ENCODE measurements at regions not wholly inside any gene's neighbourhood (a gene's known extent, or its start where the extent isn't known, plus 50 kb on each side); places are given as distances from the start of the nearest gene placed in this dataset.

GRCh38 chr2:6665093-6666045 is 200.3 kb downstream of the CMPK2 start (continued):
- TF ChIP-seq, protein P1, sequence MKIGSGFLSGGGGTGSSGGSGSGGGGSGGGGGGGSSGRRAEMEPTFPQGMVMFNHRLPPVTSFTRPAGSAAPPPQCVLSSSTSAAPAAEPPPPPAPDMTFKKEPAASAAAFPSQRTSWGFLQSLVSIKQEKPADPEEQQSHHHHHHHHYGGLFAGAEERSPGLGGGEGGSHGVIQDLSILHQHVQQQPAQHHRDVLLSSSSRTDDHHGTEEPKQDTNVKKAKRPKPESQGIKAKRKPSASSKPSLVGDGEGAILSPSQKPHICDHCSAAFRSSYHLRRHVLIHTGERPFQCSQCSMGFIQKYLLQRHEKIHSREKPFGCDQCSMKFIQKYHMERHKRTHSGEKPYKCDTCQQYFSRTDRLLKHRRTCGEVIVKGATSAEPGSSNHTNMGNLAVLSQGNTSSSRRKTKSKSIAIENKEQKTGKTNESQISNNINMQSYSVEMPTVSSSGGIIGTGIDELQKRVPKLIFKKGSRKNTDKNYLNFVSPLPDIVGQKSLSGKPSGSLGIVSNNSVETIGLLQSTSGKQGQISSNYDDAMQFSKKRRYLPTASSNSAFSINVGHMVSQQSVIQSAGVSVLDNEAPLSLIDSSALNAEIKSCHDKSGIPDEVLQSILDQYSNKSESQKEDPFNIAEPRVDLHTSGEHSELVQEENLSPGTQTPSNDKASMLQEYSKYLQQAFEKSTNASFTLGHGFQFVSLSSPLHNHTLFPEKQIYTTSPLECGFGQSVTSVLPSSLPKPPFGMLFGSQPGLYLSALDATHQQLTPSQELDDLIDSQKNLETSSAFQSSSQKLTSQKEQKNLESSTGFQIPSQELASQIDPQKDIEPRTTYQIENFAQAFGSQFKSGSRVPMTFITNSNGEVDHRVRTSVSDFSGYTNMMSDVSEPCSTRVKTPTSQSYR (CRISPR knock-in tag; IDR thresholded peaks at IDR 0.05), result no peak
- no peak for TF ChIP-seq EMX1 (CRISPR knock-in tag; IDR thresholded peaks at IDR 0.05)
- TF ChIP-seq JUN (CRISPR knock-in tag; IDR thresholded peaks at IDR 0.05), result no peak
- no peak for TF ChIP-seq MLX (CRISPR knock-in tag; IDR thresholded peaks at IDR 0.05)
- no peak for TF ChIP-seq ZNF219 (CRISPR knock-in tag; IDR thresholded peaks at IDR 0.05; ENCODE audit: borderline replicate concordance)
- TF ChIP-seq, protein P2, sequence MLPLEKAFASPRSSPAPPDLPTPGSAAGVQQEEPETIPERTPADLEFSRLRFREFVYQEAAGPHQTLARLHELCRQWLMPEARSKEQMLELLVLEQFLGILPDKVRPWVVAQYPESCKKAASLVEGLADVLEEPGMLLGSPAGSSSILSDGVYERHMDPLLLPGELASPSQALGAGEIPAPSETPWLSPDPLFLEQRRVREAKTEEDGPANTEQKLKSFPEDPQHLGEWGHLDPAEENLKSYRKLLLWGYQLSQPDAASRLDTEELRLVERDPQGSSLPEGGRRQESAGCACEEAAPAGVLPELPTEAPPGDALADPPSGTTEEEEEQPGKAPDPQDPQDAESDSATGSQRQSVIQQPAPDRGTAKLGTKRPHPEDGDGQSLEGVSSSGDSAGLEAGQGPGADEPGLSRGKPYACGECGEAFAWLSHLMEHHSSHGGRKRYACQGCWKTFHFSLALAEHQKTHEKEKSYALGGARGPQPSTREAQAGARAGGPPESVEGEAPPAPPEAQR (CRISPR knock-in tag; IDR thresholded peaks at IDR 0.05), result no peak
- TF ChIP-seq TEAD1 (CRISPR knock-in tag; IDR thresholded peaks at IDR 0.05), result no peak
- TF ChIP-seq, protein P3, sequence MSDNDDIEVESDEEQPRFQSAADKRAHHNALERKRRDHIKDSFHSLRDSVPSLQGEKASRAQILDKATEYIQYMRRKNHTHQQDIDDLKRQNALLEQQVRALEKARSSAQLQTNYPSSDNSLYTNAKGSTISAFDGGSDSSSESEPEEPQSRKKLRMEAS (CRISPR knock-in tag; IDR thresholded peaks at IDR 0.05), result no peak
- TF ChIP-seq, protein P4, sequence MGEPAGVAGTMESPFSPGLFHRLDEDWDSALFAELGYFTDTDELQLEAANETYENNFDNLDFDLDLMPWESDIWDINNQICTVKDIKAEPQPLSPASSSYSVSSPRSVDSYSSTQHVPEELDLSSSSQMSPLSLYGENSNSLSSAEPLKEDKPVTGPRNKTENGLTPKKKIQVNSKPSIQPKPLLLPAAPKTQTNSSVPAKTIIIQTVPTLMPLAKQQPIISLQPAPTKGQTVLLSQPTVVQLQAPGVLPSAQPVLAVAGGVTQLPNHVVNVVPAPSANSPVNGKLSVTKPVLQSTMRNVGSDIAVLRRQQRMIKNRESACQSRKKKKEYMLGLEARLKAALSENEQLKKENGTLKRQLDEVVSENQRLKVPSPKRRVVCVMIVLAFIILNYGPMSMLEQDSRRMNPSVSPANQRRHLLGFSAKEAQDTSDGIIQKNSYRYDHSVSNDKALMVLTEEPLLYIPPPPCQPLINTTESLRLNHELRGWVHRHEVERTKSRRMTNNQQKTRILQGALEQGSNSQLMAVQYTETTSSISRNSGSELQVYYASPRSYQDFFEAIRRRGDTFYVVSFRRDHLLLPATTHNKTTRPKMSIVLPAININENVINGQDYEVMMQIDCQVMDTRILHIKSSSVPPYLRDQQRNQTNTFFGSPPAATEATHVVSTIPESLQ (CRISPR knock-in tag; IDR thresholded peaks at IDR 0.05), result no peak
- no peak for TF ChIP-seq RORB (CRISPR knock-in tag; IDR thresholded peaks at IDR 0.05)
- no peak for TF ChIP-seq ATF3 (CRISPR knock-in tag; conservative IDR thresholded peaks at IDR 0.05)
- TF ChIP-seq NFYB (CRISPR knock-in tag; conservative IDR thresholded peaks at IDR 0.05; ENCODE audit: low read depth), result no peak

GRCh38 chr2:6667326-6667725 is 198.4 kb downstream of the CMPK2 start:
- H3K27ac Mint-ChIP-seq, result no peak overlapping the region
- CTCF ChIA-PET, result no interaction called here
- peaks cover 87% of the 10 kb centered on the region for H3K9me3 Mint-ChIP-seq
- no peaks in the 10 kb centered on the region for H3K4me1 Mint-ChIP-seq
- H3K4me3 Mint-ChIP-seq, result no peak overlapping the region
- peaks cover 17% of the 10 kb centered on the region for H3K27me3 Mint-ChIP-seq (ENCODE audit: low read depth)
- no peak for DNase-seq (ENCODE audit: low spot score)
- ATAC-seq, result no peak
- POLR2A ChIA-PET, result no interaction called here
- H3K36me3 Mint-ChIP-seq, result peaks cover 80% of the 10 kb centered on the region
- TF ChIP-seq ATF3 (CRISPR knock-in tag; conservative IDR thresholded peaks at IDR 0.05) (no peak), ATF1 (CRISPR knock-in tag; IDR thresholded peaks at IDR 0.05) (no peak), NFYB (CRISPR knock-in tag; conservative IDR thresholded peaks at IDR 0.05; ENCODE audit: low read depth) (no peak), ZNF317 (CRISPR knock-in tag; IDR thresholded peaks at IDR 0.05; ENCODE audit: borderline replicate concordance, low read depth) (no peak), HMGXB4 (CRISPR knock-in tag; IDR thresholded peaks at IDR 0.05) (no peak), ZNF219 (CRISPR knock-in tag; IDR thresholded peaks at IDR 0.05; ENCODE audit: borderline replicate concordance) (no peak)
- TF ChIP-seq, protein P4 (CRISPR knock-in tag; IDR thresholded peaks at IDR 0.05), result no peak
- TF ChIP-seq, protein P5, sequence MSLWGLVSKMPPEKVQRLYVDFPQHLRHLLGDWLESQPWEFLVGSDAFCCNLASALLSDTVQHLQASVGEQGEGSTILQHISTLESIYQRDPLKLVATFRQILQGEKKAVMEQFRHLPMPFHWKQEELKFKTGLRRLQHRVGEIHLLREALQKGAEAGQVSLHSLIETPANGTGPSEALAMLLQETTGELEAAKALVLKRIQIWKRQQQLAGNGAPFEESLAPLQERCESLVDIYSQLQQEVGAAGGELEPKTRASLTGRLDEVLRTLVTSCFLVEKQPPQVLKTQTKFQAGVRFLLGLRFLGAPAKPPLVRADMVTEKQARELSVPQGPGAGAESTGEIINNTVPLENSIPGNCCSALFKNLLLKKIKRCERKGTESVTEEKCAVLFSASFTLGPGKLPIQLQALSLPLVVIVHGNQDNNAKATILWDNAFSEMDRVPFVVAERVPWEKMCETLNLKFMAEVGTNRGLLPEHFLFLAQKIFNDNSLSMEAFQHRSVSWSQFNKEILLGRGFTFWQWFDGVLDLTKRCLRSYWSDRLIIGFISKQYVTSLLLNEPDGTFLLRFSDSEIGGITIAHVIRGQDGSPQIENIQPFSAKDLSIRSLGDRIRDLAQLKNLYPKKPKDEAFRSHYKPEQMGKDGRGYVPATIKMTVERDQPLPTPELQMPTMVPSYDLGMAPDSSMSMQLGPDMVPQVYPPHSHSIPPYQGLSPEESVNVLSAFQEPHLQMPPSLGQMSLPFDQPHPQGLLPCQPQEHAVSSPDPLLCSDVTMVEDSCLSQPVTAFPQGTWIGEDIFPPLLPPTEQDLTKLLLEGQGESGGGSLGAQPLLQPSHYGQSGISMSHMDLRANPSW (CRISPR knock-in tag; conservative IDR thresholded peaks at IDR 0.05; ENCODE audit: low read depth), result no peak

Data from WTC11 (cell line).